ENCODE measurements at regions not wholly inside any gene's neighbourhood (a gene's known extent, or its start where the extent isn't known, plus 50 kb on each side); places are given as distances from the start of the nearest gene placed in this dataset.

- Histone ChIP-seq H3K9me3 (no peaks in the 10 kb centered on the region), H3K4me1 (peaks cover 12% of the 10 kb centered on the region), H3K4me3 (no peak overlapping the region), H3K36me3 (ENCODE audit: low read depth, missing control alignments) (no peaks in the 10 kb centered on the region), H3K27ac (peak overlapping the region in 1 of 2 donors; percentile 42), H3K27me3 (no peaks in the 10 kb centered on the region)
- WGBS, 2 donors: 40 to 48% methylated on average over 14 of the region's 14 CpGs
- no peak for DNase-seq
- intact Hi-C loops (cut with DNase I; ENCODE audit: low total_unique reads): no loop called here
- TF ChIP-seq POLR2A (IDR thresholded peaks at IDR 0.05): no peak
- TF ChIP-seq, protein P1, sequence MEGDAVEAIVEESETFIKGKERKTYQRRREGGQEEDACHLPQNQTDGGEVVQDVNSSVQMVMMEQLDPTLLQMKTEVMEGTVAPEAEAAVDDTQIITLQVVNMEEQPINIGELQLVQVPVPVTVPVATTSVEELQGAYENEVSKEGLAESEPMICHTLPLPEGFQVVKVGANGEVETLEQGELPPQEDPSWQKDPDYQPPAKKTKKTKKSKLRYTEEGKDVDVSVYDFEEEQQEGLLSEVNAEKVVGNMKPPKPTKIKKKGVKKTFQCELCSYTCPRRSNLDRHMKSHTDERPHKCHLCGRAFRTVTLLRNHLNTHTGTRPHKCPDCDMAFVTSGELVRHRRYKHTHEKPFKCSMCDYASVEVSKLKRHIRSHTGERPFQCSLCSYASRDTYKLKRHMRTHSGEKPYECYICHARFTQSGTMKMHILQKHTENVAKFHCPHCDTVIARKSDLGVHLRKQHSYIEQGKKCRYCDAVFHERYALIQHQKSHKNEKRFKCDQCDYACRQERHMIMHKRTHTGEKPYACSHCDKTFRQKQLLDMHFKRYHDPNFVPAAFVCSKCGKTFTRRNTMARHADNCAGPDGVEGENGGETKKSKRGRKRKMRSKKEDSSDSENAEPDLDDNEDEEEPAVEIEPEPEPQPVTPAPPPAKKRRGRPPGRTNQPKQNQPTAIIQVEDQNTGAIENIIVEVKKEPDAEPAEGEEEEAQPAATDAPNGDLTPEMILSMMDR (IDR thresholded peaks at IDR 0.05): no peak
These were observed 133.7 kb downstream of the SNX19 start for GRCh38 chr11:130782361-130783222.

- Histone ChIP-seq H3K9me3 (no peaks in the 10 kb centered on the region), H3K36me3 (ENCODE audit: low read depth, missing control alignments) (no peaks in the 10 kb centered on the region), H3K4me1 (peaks cover 12% of the 10 kb centered on the region), H3K4me3 (no peak overlapping the region), H3K27ac (peak overlapping the region in 1 of 2 donors; percentile 42), H3K27me3 (no peaks in the 10 kb centered on the region)
- 89% methylated on average over 2 of the region's 2 CpGs for WGBS, 2 donors
- DNase-seq: no peak
- intact Hi-C loops (cut with DNase I; ENCODE audit: low total_unique reads): no loop called here
- TF ChIP-seq, protein P1 (IDR thresholded peaks at IDR 0.05): no peak
- no peak for TF ChIP-seq POLR2A (IDR thresholded peaks at IDR 0.05)
These were observed 133.0 kb downstream of the SNX19 start for GRCh38 chr11:130783323-130783722.

- no peak for DNase-seq
- intact Hi-C loops (cut with DNase I; ENCODE audit: low total_unique reads): no loop called here
- Histone ChIP-seq H3K4me1 (peaks cover 12% of the 10 kb centered on the region), H3K27ac (no peak overlapping the region), H3K4me3 (no peak overlapping the region), H3K27me3 (no peaks in the 10 kb centered on the region), H3K36me3 (ENCODE audit: low read depth, missing control alignments) (no peaks in the 10 kb centered on the region), H3K9me3 (no peaks in the 10 kb centered on the region)
- WGBS, 2 donors: 68 to 78% methylated on average over 4 of the region's 4 CpGs
- TF ChIP-seq POLR2A (IDR thresholded peaks at IDR 0.05): no peak
- TF ChIP-seq, protein P1 (IDR thresholded peaks at IDR 0.05): no peak
These were observed 130.7 kb downstream of the SNX19 start for GRCh38 chr11:130785380-130786116.

DNA sequence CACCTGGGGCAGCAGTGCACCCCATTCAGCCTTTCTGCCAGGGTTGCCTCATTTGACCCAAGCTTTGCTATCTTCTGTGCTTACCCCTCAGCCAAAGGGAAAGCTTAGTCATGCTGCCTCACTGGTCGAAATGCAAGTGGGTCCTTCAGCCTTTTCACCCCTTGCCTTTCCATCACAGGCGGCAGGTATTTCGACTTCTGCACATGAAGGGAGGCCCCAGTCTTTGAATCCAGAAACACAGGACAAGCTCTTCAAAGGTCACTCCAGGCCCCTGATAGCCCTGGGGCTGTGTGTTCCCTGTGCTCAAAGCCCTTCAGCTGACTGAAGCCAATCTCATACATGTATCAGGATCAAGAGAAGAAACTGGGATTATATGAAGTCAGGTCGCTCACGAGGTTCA is 129.7 kb downstream of the SNX19 start:
- no peak for DNase-seq
- no peak for TF ChIP-seq POLR2A (IDR thresholded peaks at IDR 0.05)
- TF ChIP-seq, protein P1 (IDR thresholded peaks at IDR 0.05): no peak
- Histone ChIP-seq H3K4me3 (no peak overlapping the region), H3K27me3 (no peaks in the 10 kb centered on the region), H3K9me3 (no peaks in the 10 kb centered on the region), H3K27ac (no peak overlapping the region), H3K4me1 (peaks cover 12% of the 10 kb centered on the region), H3K36me3 (ENCODE audit: low read depth, missing control alignments) (no peaks in the 10 kb centered on the region)
- WGBS, 2 donors: 91 to 95% methylated on average over 5 of the region's 5 CpGs
- intact Hi-C loops (cut with DNase I; ENCODE audit: low total_unique reads): no loop called here
